Epithelial cell of proximal tubule (primary cell): ENCODE measurements at regions not wholly inside any gene's neighbourhood (a gene's known extent, or its start where the extent isn't known, plus 50 kb on each side); places are given as distances from the start of the nearest gene placed in this dataset.
A peak's percentile ranks its signal among the peaks of the same experiment; 100 is the strongest.

Experiments used
- DNase-seq: peaks from one replicate; pipeline ENCODE4 v3.0.0-alpha.2; 2011; ENCODE audit warnings: low read depth
- H3K4me3 ChIP-seq: 2 replicates; pipeline ENCODE4 v1.5.1; 2011; ENCODE audit warnings: low read depth, mild to moderate bottlenecking, low read length
- TF ChIP-seq, protein P1 (sequence below): conservative IDR thresholded peaks from 2 replicates; pipeline ENCODE4 v1.5.1; 2012; ENCODE audit warnings: low read depth, mild to moderate bottlenecking, low read length

DNA sequence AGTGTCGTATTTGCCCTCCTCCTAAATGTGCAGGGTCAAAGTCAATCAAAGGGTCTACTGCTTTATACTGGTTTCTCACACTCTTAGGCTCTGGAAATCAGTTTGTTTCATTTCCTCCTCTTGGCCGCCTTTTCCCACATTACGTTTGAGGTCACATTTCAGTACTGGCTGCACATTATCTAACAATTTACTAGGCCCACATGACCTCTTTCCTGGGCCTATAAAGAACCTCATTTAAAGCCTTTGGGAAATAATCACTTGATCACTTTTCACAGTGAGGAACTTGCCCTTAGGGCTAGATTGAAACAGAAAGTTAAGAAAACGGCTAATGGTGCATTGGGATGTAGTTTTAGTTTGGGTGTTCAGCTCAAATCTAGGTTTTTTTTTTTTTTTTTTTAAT is 497.5 kb downstream of the RERGL start:
- no peak for DNase-seq
- H3K4me3 ChIP-seq = no peak overlapping the region
- TF ChIP-seq, protein P1, sequence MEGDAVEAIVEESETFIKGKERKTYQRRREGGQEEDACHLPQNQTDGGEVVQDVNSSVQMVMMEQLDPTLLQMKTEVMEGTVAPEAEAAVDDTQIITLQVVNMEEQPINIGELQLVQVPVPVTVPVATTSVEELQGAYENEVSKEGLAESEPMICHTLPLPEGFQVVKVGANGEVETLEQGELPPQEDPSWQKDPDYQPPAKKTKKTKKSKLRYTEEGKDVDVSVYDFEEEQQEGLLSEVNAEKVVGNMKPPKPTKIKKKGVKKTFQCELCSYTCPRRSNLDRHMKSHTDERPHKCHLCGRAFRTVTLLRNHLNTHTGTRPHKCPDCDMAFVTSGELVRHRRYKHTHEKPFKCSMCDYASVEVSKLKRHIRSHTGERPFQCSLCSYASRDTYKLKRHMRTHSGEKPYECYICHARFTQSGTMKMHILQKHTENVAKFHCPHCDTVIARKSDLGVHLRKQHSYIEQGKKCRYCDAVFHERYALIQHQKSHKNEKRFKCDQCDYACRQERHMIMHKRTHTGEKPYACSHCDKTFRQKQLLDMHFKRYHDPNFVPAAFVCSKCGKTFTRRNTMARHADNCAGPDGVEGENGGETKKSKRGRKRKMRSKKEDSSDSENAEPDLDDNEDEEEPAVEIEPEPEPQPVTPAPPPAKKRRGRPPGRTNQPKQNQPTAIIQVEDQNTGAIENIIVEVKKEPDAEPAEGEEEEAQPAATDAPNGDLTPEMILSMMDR = no peak

DNA sequence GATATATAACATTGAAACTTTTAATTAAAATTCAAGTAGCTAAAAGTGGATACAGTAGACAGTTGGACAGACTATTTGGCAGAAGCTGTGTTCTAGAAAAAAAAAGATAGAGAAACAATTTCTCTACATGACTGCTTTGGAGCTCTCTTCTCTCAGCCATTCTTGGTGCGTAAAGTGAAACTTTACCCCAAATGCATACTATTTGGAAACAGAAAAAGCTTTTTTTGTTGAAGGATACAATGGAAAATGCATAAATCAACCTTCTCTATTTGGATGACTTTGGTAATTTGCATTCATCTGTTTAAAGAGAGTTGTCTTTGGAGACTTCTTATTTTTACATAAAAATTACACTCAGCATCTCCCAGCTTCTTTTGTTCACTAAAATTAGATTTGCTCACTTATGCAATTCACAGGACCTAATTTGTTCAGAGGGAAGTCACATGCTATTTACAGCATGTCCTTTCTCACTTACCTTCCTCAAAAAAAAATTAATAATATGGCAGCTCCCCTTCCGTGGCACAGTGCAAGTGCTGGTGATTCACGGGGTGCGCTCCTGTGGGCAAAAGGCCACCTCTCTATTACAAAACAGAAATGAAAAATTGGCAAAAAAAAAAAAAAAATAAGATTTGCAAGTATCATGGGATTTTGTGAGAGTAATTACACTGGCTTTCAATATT is 498.9 kb downstream of the RERGL start:
- TF ChIP-seq, protein P1 = no peak
- H3K4me3 ChIP-seq = no peak overlapping the region
- no peak for DNase-seq

DNA sequence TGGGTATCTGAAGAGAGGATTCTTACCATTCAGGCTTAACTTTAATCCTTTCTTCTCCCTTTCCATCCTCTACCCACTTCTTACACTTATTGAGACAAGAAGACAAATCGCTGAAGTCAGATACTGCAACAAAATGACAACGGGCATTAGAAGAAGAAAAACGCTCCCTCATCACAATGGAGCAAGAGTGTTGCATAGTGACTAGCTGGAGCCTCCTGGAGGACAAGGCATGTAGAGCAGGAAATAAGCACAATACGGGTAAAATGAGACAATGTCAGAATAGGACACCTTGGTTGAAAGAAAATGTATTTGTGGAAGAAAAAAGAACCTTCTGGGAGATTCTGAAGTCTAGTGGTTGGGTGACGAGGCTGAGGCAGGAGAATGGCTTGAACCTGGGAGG is 501.0 kb downstream of the RERGL start:
- TF ChIP-seq, protein P1 = peak; percentile 83
- DNase-seq = peak; percentile 4
- H3K4me3 ChIP-seq = no peak overlapping the region

DNA sequence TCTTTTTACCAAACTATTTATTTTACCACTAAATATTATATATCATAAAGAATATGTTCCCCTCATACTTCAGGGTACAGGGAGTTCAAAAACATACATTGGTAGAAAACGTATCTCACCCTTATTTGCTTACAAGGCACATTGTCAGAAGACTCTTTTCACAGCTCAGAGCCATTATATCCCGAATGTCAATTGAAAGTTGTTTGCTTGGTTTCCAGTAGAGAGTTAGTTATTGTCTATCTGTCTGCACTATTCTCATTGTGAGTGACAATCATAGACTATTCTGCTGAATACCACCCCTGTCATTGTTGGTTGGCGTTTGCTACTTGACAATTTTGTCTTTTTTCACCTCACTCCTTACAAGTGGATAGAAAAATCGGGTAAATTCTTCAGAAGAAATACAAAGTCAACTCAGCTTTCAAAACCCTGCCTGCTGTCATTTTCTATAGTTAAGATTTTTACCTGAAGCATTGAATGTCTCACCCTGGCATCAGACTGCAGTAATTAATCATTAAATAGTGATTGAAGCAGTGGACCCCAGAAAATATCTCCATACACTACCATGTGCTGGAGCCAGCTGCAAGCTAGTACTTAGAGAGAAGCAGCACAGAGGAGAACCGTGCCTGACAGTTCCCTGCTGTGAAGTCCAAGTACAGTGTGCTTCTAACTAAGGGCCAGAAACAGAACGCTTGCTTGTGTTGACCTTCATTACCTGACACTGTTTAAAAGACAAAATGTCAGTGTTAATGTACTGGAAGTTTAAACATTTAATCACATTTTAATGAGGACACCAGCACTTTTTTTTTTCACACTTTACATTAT is 510.6 kb downstream of the RERGL start:
- no peak overlapping the region for H3K4me3 ChIP-seq
- no peak for DNase-seq
- TF ChIP-seq, protein P1 = no peak

DNA sequence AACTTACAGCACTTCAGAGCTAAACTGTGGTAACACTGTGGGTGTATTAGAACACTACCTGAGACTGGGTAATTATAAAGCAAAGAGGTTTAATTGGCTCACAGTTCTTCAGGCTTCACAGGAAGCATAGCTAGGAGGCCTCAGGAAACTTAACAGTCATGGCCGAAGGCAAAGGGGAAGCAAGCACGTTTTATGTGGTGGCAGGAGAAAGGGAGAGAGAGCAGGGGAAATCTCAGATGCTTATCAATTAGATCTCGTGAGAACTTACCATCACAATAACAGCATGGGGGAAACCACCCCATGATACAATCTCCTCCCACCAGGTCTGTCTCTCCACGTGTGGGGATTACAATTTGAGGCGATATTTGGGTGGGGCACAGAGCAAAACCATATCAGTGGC is 512.6 kb downstream of the RERGL start:
- H3K4me3 ChIP-seq = no peak overlapping the region
- no peak for DNase-seq
- TF ChIP-seq, protein P1 = no peak

DNA sequence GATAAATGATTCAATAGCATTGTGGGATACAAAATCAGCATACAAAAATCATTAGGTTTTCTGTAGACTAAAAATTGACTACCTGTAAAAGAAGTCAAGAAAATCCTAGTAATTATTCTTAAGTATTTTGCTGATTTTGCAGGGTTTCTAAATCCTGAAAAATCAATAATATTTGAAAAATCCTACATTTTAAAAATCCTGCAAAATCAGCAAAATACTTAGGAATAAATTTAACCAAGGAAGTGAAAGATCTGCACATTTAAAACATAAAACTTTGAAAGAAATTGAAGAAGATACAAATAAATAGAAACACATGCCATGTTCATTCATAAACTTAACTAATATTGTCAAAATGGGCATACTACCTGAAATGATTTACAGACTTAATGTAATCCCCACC is 517.7 kb downstream of the RERGL start:
- no peak for DNase-seq
- TF ChIP-seq, protein P1 = no peak
- no peak overlapping the region for H3K4me3 ChIP-seq
